Peyer's patch (tissue), 4 donors: ENCODE measurements at regions not wholly inside any gene's neighbourhood (a gene's known extent, or its start where the extent isn't known, plus 50 kb on each side); places are given as distances from the start of the nearest gene placed in this dataset.

Experiments
- POLR2A ChIP-seq, 2 donors: fragments of 450-650 bp; IDR thresholded peaks; one replicate each; pipeline ENCODE4 v1.5.1; 2017; ENCODE audit warnings: antibody characterized with exemption in 2 of 2, mild to moderate bottlenecking in 2 of 2, moderate library complexity in 2 of 2
- TF ChIP-seq, protein P1 (sequence below), 6 experiments: fragments of 450-650 bp in 4 of 6; fragments of 200-600 bp in 2 of 6; sonication (generic) in 1 of 6; IDR thresholded peaks; one replicate each; pipeline ENCODE4 v1.5.1; 2017 to 2019; ENCODE audit warnings: antibody characterized with exemption in 6 of 6, mild to moderate bottlenecking in 3 of 6, moderate library complexity in 1 of 6

DNA sequence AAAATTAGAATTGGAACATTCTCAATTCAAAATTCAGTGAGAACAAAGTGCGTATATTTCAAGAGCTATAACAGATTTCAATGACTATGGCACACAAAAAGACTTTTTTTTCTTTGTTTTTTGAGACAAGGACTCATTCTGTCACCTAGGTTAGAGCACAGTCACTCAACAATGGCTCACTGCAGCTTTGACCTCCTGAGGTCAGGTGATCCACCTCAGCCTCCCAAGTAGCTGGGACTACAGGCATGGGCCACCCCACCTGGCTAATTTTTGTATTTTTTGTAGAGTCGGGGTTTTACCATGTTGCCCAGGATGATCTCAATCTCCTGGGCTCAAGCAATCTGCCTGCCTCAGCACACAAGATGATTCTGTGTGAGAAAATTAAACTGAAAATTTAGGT lies 51.5 kb downstream of the PIK3C2A start:
- TF ChIP-seq, protein P1, sequence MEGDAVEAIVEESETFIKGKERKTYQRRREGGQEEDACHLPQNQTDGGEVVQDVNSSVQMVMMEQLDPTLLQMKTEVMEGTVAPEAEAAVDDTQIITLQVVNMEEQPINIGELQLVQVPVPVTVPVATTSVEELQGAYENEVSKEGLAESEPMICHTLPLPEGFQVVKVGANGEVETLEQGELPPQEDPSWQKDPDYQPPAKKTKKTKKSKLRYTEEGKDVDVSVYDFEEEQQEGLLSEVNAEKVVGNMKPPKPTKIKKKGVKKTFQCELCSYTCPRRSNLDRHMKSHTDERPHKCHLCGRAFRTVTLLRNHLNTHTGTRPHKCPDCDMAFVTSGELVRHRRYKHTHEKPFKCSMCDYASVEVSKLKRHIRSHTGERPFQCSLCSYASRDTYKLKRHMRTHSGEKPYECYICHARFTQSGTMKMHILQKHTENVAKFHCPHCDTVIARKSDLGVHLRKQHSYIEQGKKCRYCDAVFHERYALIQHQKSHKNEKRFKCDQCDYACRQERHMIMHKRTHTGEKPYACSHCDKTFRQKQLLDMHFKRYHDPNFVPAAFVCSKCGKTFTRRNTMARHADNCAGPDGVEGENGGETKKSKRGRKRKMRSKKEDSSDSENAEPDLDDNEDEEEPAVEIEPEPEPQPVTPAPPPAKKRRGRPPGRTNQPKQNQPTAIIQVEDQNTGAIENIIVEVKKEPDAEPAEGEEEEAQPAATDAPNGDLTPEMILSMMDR (IDR thresholded peaks at IDR 0.05), result no peak
- no peak for TF ChIP-seq POLR2A (IDR thresholded peaks at IDR 0.05)
